Hematopoietic multipotent progenitor cell treated with erythropoietin and hydrocortisone succinate and interleukin-3 and kit ligand, for 8 days (in vitro differentiated cells): ENCODE measurements at regions not wholly inside any gene's neighbourhood (a gene's known extent, or its start where the extent isn't known, plus 50 kb on each side); places are given as distances from the start of the nearest gene placed in this dataset.
A peak's percentile ranks its signal among the peaks of the same experiment; 100 is the strongest.
"Not testable (repeated sequence)": the region's sequence is repeated elsewhere in the genome, so short reads cannot be mapped to it uniquely, and the experiment has no call there.

Experiments
- DNase-seq: peaks from one replicate; pipeline ENCODE4 v3.0.0-alpha.2; 2015

- no peak for DNase-seq
Measured at GRCh38 chr18:8995096-8995495, 107.4 kb upstream of the NDUFV2 start.

GRCh38 chr18:8996771-8997432, 105.6 kb upstream of the NDUFV2 start:
- no peak for DNase-seq

- no peak for DNase-seq
Measured at GRCh38 chr18:8997634-8998033, 104.9 kb upstream of the NDUFV2 start.

GRCh38 chr18:8998481-8999217, 103.8 kb upstream of the NDUFV2 start:
- no peak for DNase-seq

- DNase-seq: no peak
Measured at GRCh38 chr18:8999872-9000271, 102.6 kb upstream of the NDUFV2 start.

- no peak for DNase-seq
Measured at GRCh38 chr18:9000733-9001132, 101.8 kb upstream of the NDUFV2 start.

- no peak for DNase-seq
Measured at GRCh38 chr18:9001209-9001608, 101.3 kb upstream of the NDUFV2 start.

GRCh38 chr18:9003406-9004100, 98.9 kb upstream of the NDUFV2 start:
- no peak for DNase-seq

- not testable (repeated sequence) for DNase-seq
Measured at GRCh38 chr18:9004308-9004707, 98.2 kb upstream of the NDUFV2 start.

- DNase-seq: not testable (repeated sequence)
Measured at GRCh38 chr18:9007700-9008099, 94.8 kb upstream of the NDUFV2 start.

GRCh38 chr18:9008200-9008708, 94.2 kb upstream of the NDUFV2 start:
- DNase-seq: no peak

GRCh38 chr18:9008709-9009635, 93.5 kb upstream of the NDUFV2 start:
- peak; percentile 99 for DNase-seq

- DNase-seq: peak; percentile 24
Measured at GRCh38 chr18:9009703-9010488, 92.6 kb upstream of the NDUFV2 start.

- no peak for DNase-seq
Measured at GRCh38 chr18:9011431-9011830, 91.1 kb upstream of the NDUFV2 start.

GRCh38 chr18:9013926-9014373, 88.5 kb upstream of the NDUFV2 start:
- DNase-seq: no peak

GRCh38 chr18:9015689-9016088, 86.8 kb upstream of the NDUFV2 start:
- no peak for DNase-seq

- DNase-seq: peak; percentile 88
Measured at GRCh38 chr18:9016633-9017166, 85.8 kb upstream of the NDUFV2 start.

- peak; percentile 90 for DNase-seq
Measured at GRCh38 chr18:9017167-9017904, 85.2 kb upstream of the NDUFV2 start.

- no peak for DNase-seq
Measured at GRCh38 chr18:9017905-9018227, 84.6 kb upstream of the NDUFV2 start.

GRCh38 chr18:9019135-9019534, 83.4 kb upstream of the NDUFV2 start:
- DNase-seq: no peak

- no peak for DNase-seq
Measured at GRCh38 chr18:9020221-9020620, 82.3 kb upstream of the NDUFV2 start.
